AG04449 (cell line): ENCODE measurements at regions not wholly inside any gene's neighbourhood (a gene's known extent, or its start where the extent isn't known, plus 50 kb on each side); places are given as distances from the start of the nearest gene placed in this dataset.

Experiments used
- CTCF ChIA-PET: fragments of 350-600 bp; formaldehyde crosslinking; extraction: SDS; loops from one replicate; lab custom pipeline; 2021; ENCODE audit warnings: antibody characterized with exemption; lab: Yijun Ruan, JAX
- POLR2A ChIA-PET: fragments of 400-600, 350-600 bp; formaldehyde crosslinking; extraction: SDS; loops from one replicate; lab custom pipeline; 2020; ENCODE audit warnings: antibody characterized with exemption, inconsistent platforms; lab: Yijun Ruan, JAX
- DNase-seq: peaks from one replicate; pipeline ENCODE4 v3.0.0-alpha.2; 2010; ENCODE audit warnings: low read depth, low spot score
- H3K4me3 ChIP-seq: 2 replicates; pipeline ENCODE4 v1.5.1; 2011; ENCODE audit warnings: low read depth, mild to moderate bottlenecking, control low read depth, low read length
- CTCF ChIP-seq: IDR thresholded peaks from one replicate; pipeline ENCODE4 v1.5.1; 2011; ENCODE audit warnings: mild to moderate bottlenecking, moderate library complexity, low read length, control low read depth, inconsistent platforms; ENCODE audit not compliant: insufficient read depth; ENCODE audit errors: missing control alignments

GRCh38 chr6:121614115-121614514 lies 178.7 kb downstream of the GJA1 start:
- no peak overlapping the region for H3K4me3 ChIP-seq
- DNase-seq, result no peak
- POLR2A ChIA-PET, result interaction anchor here (0.6 kb wide), 1 partner anchor 78 kb away, joined by 3 read pairs; no protein-coding TSS in a partner anchor
- CTCF ChIA-PET, result no interaction called here
- no peak for TF ChIP-seq CTCF

- ChIA-PET POLR2A (no interaction called here), CTCF (no interaction called here)
- TF ChIP-seq CTCF, result no peak
- H3K4me3 ChIP-seq, result no peak overlapping the region
- DNase-seq, result no peak
Observed at GRCh38 chr6:121615493-121615892, 180.0 kb downstream of the GJA1 start.

- no peak for DNase-seq
- CTCF ChIA-PET, result no interaction called here
- H3K4me3 ChIP-seq, result no peak overlapping the region
- POLR2A ChIA-PET, result no interaction called here
- no peak for TF ChIP-seq CTCF
Observed at GRCh38 chr6:121616406-121616805, 181.0 kb downstream of the GJA1 start.

GRCh38 chr6:121617388-121617787 lies 181.9 kb downstream of the GJA1 start:
- DNase-seq, result no peak
- POLR2A ChIA-PET, result no interaction called here
- H3K4me3 ChIP-seq, result no peak overlapping the region
- CTCF ChIA-PET, result no interaction called here
- TF ChIP-seq CTCF, result no peak

- no peak for DNase-seq
- ChIA-PET CTCF (no interaction called here), POLR2A (no interaction called here)
- no peak for TF ChIP-seq CTCF
- no peak overlapping the region for H3K4me3 ChIP-seq
Observed at GRCh38 chr6:121619013-121619412, 183.6 kb downstream of the GJA1 start.

- POLR2A ChIA-PET, result no interaction called here
- H3K4me3 ChIP-seq, result no peak overlapping the region
- CTCF ChIA-PET, result no interaction called here
- DNase-seq, result no peak
- TF ChIP-seq CTCF, result no peak
Observed at GRCh38 chr6:121619987-121620740, 184.7 kb downstream of the GJA1 start.
